ENCODE measurements at regions not wholly inside any gene's neighbourhood (a gene's known extent, or its start where the extent isn't known, plus 50 kb on each side); places are given as distances from the start of the nearest gene placed in this dataset.

DNA sequence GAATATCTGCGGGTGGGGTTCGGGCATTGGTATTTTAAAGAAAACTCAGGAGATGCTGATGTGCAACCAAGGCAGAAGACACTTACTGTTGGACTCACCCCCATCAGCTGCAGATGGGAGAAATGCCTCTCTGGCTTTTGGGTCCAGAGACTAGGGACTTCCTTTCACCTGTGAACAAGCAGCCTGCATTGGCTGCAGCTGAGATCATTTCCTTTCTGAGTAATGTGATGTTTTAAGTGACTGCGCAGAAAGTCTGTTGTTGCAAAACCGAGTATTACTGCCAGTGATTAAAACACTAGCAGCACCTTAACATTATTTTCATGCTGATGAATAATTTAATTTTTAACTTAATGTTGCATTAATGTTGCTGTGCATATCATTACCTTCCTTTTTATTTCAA is 143.0 kb downstream of the TSN start:
- peak; percentile 22 for DNase-seq (ENCODE audit: low spot score)

DNA sequence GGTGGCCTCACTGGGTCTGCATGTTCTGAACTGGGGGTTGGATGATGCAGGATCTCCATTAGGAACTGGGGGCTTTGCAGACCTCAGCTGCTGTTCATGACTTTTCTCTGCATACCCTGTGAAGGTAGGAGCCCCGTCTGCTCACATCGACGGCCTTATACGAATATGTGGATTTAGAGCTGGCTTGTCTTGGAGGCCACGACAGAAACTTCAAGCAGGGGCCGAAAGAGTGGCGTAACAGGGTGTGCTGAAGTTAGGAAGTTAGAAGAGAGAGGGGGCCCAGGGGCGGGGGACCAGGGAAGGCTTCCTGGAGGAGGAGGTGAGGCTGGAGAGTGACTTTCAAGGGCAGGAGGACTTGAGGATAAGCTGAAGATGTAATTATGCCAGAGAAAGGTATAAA is 144.9 kb downstream of the TSN start:
- DNase-seq (ENCODE audit: low spot score), result no peak

DNA sequence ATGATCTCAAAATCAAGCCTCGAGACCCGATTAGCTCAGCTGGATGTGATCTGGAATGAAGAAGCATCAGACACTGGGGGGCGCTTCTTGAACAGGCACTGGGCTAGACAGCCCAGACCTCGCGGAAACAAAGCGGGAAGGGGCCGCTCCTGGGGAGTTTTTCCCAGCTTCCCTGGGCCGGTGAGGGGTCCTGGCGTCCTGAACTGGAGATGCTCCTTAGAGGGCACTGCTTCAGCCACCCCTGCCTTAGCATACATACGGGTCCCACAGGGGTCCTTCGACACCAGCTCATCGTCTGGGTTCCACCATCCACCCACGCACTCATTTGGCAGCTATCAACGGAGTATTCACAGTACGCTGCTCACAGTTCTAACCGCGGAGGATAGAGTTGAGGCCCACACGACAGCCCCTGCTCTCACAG is 146.7 kb downstream of the TSN start:
- DNase-seq (ENCODE audit: low spot score), result peak; percentile 35

DNA sequence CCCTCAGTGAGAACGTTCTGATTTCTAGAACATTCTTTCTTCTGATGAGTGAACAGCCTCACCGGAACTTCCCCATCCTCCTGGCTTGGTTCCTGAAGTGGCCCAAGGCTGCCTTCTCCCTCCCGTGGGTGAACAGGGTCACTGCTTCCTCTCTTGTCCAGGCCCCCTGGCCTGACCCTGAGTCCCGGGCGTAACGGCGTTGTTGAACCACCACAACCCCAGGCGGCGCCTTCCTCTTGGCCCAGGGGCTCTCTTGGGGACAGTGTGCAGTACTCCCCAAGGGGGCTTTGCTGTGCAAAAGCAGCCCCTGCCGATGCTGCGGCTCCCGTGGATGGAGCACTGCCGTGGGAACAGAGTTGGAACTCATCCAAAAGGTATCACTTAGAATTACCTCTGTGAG is 147.2 kb downstream of the TSN start:
- no peak for DNase-seq (ENCODE audit: low spot score)

DNA sequence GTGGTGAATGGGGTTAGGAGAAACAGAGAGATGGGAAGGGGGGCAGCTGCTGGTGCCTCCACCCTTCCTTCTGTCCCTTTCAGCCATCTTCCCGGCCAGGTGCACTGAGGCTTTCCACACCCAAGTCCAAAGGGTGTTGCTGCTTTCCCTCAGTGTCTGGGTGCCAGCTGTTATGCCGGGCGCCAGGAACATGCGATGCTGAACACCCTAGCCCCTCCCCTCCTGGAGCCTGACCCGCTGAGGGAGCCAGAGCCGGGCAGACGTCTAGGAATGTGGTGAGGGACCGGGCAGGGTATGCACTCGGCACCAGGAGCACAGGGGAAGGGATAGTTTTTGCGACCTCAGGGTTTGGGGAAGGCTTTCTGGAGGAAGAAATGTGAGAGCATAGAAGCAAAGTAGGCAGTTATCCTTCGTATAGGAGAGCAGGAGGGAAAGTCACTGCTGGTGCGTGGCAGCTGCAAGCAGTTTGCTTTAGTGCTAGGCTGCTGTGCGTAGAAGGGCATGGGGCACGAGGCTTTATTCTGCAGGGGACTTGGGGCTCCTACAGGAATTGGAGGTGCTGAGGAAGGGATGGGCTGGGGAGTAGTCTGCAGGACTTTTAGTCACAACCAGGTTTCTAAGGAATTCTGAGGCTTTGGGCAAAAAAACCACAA is 147.7 kb downstream of the TSN start:
- peak; percentile 28 for DNase-seq (ENCODE audit: low spot score)

DNA sequence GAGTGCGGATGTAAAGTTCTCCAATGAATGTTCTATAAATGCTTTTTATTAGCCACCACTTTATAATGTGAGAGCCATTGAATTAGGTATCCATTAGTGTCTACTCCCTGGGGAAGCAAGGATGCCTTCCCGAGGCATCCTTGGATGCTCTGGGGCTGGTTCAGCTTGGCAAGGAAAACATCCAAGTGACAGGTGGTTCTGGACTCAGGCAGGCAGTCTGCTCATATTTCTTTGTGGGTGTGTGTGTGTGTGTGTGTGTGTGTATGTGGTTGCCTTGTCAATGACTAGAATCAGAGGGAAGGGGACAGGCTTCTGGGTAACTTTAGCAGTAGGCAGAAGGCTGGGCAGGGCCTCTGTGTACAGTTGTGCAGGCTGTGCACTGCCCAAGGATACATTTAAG is 149.2 kb downstream of the TSN start:
- DNase-seq (ENCODE audit: low spot score), result no peak

DNA sequence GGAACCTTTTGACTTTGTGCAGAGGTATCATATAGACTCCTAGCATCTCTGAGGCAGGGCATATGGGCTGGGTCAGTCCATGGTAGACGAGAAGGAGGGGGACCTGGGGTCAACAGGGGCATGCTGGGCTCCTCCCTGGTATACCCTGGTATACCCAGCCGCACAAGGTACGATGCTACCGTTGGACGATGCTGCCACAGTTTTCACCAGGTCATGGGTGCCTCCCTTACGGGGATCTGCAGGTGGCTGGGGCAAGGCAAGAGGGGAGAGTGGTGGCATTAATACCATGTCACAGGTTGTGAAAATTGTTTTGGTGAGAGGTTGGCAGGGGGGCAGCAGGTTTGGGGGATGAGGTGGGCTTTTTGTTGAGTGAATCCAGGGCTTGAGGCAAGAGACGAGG is 149.8 kb downstream of the TSN start:
- DNase-seq (ENCODE audit: low spot score), result no peak

DNA sequence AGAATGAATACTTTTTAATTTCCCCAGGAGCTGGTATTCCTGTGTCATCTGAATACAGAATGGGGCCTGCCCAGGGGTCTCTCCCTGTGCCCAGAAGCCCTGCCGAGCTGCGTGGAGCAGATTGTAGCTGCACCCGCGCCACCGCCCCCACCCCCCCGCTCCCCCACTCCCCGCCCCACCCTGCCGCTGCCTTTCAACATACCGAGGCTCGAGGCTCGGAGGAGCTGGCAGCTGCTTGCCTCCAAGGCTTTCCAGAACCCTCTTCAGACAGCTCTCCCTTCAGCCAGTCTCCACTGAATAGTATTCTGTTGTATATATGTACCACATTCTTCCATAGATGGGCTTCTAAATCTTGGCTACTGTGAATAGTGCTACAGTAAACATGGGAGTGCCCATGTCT is 150.7 kb downstream of the TSN start:
- DNase-seq (ENCODE audit: low spot score), result no peak

DNA sequence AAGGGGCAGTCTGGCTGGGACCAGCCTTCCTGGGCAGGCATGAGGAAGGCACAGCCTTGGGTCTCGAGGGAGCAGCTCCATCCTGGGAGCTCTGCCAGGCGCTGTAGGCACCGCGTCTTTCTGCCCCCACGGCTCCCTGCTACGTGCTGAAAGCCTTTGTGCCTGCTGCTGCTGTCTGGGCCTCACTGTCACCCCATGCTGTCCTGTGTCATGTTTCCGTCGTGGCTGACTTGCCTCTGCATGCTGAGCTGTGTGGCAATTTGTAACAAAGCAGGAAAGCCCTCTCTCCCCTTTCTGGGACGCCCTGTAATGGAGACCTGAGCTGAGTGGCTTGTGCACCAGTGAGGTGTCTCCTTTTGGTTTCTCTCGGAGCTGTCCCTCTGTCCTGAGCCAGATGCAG is 152.5 kb downstream of the TSN start:
- DNase-seq (ENCODE audit: low spot score), result no peak

DNA sequence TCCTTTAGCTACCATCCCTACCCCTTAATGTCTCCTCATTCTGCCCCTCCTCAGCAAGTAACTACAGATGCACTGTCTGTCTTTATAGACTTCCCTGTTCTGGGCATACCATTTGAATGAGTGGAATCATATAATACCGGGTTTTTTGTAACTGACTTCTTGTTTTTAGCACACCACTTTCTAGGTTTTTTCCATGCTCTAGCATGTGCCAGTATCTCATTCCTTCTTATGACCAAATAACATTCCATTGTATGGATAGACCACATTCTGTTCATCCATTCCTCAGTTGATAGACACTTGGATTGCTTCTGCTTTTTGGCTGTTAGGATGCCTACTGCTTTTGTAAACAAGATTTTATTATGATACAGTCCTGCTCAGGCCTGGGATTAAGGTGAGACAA is 154.7 kb downstream of the TSN start:
- DNase-seq (ENCODE audit: low spot score), result no peak

DNA sequence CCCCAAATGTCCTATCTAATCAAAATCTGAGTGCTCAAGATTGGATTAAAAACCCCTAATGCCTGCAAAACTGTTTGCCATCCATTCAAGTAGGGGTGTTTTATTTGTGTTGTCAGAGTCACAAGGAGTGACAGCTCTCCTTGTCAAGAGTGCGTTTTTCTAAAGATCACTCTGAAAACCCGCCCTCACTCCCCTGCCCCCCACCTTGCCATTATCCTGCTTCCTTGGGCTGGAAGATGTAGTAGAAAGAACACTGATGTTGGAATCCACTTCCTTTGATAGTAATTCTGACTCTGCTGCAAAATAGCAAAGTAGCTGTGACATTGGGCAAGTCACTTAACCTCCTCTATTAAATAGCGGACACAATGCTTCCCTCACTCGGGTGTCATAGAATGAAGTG is 155.6 kb downstream of the TSN start:
- no peak for DNase-seq (ENCODE audit: low spot score)

DNA sequence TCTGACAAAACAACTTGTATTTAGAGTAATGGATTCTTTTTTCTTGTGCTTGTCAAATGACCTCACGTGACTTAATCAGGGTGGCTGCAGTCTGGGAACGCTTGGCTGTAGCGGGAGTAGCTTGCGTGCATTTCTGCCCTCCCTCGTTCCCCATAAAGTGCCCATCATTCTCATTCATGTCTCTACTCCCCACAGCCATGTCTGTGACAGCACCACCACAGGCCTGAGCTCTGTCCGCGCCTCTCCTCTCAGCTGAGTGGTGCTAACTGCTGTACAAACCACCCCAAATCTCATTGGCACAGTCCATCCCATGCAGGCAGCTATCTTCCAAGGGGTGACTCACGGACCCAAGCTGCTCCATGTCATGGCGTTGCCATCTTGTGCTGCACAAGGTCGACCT is 161.7 kb downstream of the TSN start:
- DNase-seq (ENCODE audit: low spot score), result no peak

DNA sequence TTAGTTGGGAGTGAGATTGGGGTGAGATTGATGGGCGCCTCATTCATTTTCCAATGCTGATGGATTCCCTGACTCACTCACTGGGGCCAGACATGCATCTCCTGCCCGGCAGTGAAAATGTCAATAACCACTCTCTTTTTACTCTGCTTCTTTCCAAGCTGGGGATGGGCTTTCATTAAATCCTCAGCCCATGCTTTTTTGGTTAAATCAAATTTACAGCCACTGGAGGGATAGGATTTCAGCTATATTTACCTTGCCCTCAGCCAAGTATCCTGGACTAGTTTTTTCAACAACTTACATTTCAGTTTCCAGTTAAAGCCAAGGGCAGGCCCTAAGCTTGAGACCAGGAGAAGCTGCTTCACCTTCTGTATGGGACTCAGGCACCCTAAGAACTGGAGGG is 162.8 kb downstream of the TSN start:
- DNase-seq (ENCODE audit: low spot score), result no peak

DNA sequence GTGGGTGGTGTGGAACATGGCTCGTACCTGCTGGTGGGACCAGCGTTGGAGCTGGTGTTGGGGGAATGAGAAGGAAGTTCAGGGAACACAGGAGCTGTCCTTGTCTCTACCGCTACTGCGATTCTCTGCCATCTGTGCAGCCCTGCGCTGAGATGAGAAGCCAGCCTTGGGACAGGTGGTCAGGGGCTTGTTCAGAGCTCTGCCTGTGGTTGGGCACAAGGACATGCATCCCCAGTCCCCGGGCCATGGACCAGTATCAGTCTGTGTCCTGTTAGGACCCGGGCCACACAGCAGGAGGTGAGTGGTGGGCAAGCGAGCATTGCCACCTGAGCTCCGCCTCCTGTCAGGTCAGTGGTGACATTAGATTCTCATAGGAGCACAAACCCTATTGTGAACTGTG is 164.4 kb downstream of the TSN start:
- no peak for DNase-seq (ENCODE audit: low spot score)

DNA sequence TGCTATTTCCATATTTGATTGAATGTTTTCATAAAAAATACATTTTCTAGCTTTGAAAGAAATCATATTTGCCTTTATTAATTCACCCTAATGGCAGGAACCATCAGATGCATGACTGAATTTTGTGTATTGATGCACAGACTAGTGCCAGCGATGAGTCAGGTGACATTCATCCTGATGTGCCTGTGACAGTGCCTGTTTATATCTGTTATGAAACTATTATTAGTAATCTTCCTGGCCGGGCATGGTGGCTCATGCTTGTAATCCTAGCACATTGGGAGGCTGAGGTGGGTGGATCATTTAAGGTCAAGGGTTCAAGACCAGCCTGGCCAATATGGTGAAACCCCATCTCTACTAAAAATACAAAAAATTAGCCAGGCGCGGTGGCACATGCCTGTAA is 170.0 kb downstream of the TSN start:
- DNase-seq (ENCODE audit: low spot score), result no peak

DNA sequence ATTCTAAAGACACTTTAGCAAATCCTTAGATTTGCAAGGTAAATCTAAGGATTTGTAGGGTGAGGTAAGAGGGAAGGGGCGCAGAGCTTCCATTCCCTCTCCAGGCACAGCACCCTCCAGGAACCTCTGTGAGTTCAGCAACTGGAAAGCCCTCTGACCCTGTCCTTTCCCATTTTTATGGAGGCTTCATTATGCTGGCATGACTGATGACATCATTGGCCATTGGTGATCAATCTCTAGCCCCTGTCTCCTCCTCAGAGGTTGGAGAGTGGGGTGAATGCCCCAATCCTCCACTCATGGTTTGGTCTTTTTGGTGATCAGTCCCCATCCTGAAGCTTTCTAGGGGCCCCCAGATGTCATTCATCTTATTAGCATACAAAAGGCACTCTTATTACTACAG is 187.8 kb downstream of the TSN start:
- DNase-seq (ENCODE audit: low spot score), result no peak

DNA sequence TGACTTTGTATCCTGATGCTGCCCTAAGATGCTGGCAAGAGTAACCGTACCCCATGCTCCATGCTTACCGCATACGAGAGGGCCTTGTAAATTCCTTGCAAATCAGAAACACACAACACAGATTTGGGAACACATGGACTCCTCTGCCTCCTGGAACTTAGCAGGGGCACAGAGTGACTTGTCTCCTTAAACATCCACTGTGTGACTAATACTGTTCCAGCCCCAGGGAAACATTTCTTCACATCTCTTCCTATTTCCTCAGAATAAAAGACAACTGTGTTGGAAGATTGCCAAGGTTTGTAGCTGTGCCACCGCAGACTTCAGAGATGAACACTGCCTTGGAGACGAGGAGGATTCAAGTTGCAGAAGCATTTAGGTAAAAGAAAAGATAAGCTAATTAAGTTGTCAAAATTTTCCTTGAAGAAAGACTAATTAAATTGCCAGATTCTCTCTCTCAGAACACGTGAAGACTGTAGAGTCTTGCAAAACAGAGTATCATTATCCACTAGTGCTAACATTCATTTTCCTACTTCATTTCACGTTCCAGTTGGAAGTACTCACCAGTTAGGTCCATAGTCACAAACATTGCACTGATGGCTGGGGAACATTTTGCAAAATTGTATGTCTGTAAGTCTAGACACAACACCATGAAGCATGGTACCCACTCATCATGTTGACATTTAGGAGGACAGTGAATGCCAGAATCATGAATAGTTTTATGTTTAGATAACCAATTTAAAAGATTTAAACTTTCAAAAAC is 188.8 kb downstream of the TSN start:
- DNase-seq (ENCODE audit: low spot score), result peak; percentile 93

DNA sequence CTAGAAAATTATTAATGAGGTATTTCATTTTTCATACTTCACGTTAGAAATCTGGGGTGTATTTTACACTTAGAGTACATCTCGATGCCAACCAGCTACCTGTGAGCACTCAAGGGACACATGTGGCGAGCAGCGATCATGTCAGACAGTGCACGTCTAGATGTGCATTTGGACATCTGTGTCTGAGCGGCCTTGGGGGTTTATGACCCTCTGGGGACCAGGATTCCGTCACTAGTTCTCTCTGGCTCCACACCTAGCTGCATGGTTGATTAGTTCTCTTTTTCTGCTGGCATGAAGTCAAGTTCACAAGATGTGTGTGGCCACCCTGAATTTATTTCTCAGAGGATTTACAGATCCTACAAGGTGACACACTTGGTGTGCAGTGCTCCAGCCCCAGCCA is 192.2 kb downstream of the TSN start:
- no peak for DNase-seq (ENCODE audit: low spot score)

DNA sequence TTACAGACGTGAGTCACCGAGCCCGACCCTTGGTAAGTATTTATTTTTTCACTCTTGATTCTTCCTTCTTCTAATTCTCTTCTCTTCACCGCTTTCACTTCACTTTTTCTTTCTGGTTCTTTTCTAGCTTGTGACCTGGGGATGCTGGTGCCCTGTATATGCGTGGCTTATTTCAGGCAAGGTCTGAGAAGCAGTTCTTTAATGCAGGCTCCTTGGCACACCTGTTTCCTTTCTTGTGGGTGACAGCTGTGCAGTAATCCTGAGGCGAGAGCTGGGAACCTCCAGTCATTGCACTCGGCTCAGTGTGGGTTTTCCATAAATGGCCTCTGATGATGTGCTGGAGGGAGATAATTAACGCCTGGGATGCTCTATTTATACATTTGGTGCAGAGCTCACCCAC is 193.8 kb downstream of the TSN start:
- DNase-seq (ENCODE audit: low spot score), result no peak

DNA sequence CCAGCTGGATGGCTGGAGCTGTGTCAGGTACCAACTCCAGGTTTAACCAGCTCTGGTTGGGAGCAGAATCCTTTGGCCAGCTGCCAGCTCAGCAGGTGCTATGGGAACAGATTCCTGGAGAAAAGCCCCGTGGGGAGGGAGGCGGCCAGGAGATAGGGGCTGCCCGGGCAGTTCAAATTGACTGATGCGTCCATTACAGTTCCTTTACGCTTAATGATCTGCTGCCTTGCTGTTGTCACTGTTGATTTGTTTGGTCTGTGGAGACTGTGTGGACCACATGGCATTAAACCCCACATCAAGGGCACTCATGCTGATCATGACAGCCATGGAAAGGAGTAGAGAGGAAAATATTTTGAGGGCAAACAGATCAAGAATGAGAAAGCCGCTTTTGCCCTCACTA is 200.0 kb downstream of the TSN start:
- no peak for DNase-seq (ENCODE audit: low spot score)

DNA sequence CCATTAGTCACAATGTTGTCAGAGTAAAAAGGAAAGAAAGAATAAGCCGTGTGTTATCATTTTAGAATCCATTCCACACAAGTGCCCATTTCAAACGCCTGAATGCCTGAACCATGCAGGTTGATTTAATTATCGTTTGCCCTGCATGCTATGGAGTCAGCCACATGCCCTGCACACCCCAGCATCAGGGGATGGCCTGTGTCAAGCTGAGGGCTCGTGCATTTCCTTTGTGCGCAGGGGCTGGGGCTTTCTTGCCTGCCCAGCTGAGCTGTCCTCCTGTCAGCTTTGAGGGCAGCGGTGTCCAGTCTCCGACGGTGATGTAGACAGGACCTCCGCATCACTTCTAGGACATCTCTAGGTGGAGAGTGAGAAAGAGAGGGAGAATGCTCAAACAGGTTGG is 200.4 kb downstream of the TSN start:
- no peak for DNase-seq (ENCODE audit: low spot score)

DNA sequence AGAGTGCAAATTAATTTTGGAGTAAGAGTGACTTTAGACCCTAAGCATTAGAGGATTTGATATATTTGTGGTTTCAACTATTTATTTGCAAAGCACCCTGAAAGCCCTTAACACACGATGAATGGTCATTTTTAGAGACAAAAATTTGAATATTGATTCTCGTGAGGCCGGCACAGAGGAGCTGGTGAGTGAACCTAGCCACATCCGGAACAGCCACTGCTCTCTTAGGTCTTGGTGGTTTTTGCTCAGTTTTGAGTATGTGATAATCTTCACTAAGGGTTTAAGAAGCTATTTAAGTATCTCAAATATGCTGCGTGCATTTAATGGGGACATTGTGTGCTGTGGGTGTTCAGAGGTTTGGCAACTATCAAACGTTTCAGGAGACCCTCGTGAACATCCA is 204.8 kb downstream of the TSN start:
- DNase-seq (ENCODE audit: low spot score), result no peak

DNA sequence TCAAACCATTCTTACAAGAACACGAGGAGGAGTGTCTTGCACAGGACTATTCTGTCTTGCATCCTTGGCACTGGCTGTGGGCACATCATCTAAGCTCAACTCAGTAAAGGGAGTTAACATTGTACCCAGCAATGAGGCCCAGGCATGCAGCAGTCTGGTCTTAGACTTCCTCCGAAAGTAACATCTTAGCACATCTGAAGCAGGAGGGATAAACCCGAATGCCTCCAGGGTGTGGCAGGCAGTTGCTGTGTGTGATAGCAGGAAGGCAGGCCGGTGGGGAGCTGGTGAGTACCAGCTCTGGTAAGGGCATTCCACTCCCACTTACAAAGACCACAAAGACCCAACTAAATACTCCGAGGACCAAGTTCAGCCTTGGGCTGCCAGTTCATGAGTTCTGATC is 206.3 kb downstream of the TSN start:
- DNase-seq (ENCODE audit: low spot score), result no peak

DNA sequence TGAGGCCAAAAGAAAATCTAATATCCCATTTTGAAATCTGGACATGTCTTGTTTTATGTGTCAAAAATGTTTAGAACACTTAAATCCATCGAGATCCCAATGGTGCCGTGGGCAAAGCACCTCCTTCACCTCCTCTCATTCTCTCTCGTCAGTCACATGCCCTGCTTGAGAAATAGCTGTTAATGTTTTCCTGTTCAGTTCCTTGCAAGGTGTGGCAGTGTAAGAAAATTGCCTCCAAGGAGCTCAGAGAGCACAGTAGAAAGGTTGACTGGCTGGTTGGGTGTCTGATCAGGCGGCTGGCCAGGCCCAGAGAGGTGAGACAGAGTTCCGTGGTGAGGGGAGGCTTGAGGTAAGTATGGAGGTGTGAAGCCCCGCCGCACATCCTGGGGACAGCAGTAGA is 210.2 kb downstream of the TSN start:
- DNase-seq (ENCODE audit: low spot score), result no peak
